ENCODE measurements at regions not wholly inside any gene's neighbourhood (a gene's known extent, or its start where the extent isn't known, plus 50 kb on each side); places are given as distances from the start of the nearest gene placed in this dataset.

- DNase-seq (ENCODE audit: low read depth in 1 of 2, low spot score in 1 of 2) = no peak
- H3K4me3 ChIP-seq (replicated peaks; ENCODE audit: insufficient read depth, low read length) = no peak overlapping the region
- H3K27me3 ChIP-seq (ENCODE audit: insufficient read depth, poor library complexity, severe bottlenecking) = no peaks in the 10 kb centered on the region
- H3K27ac ChIP-seq (replicated peaks) = no peak overlapping the region
- TF ChIP-seq SPI1 (IDR thresholded peaks at IDR 0.05; ENCODE audit: borderline replicate concordance, low read depth) = no peak
- no peak for TF ChIP-seq POLR2AphosphoS5 (IDR thresholded peaks at IDR 0.05; ENCODE audit: low read depth)
- TF ChIP-seq CTCF (IDR thresholded peaks at IDR 0.05; ENCODE audit: insufficient read depth, low read length) = no peak
- no peak for TF ChIP-seq GABPA (IDR thresholded peaks at IDR 0.05; ENCODE audit: low read depth)
- TF ChIP-seq REST (IDR thresholded peaks at IDR 0.05; ENCODE audit: insufficient replicate concordance, low read depth) = no peak
Observed at GRCh38 chr6:1099264-1099663, 212.6 kb upstream of the FOXQ1 start.

GRCh38 chr6:1096967-1097765 is 214.7 kb upstream of the FOXQ1 start:
- Histone ChIP-seq H3K27me3 (ENCODE audit: insufficient read depth, poor library complexity, severe bottlenecking) (no peaks in the 10 kb centered on the region), H3K4me3 (replicated peaks; ENCODE audit: insufficient read depth, low read length) (no peak overlapping the region), H3K27ac (replicated peaks) (no peak overlapping the region)
- DNase-seq (ENCODE audit: low read depth in 1 of 2, low spot score in 1 of 2) = no peak
- TF ChIP-seq CTCF (IDR thresholded peaks at IDR 0.05; ENCODE audit: insufficient read depth, low read length) (no peak), SPI1 (IDR thresholded peaks at IDR 0.05; ENCODE audit: borderline replicate concordance, low read depth) (no peak), GABPA (IDR thresholded peaks at IDR 0.05; ENCODE audit: low read depth) (no peak), REST (IDR thresholded peaks at IDR 0.05; ENCODE audit: insufficient replicate concordance, low read depth) (no peak), POLR2AphosphoS5 (IDR thresholded peaks at IDR 0.05; ENCODE audit: low read depth) (no peak)

- no peak for TF ChIP-seq SPI1 (IDR thresholded peaks at IDR 0.05; ENCODE audit: borderline replicate concordance, low read depth)
- no peak for TF ChIP-seq REST (IDR thresholded peaks at IDR 0.05; ENCODE audit: insufficient replicate concordance, low read depth)
- TF ChIP-seq GABPA (IDR thresholded peaks at IDR 0.05; ENCODE audit: low read depth) = no peak
- no peak for TF ChIP-seq CTCF (IDR thresholded peaks at IDR 0.05; ENCODE audit: insufficient read depth, low read length)
- TF ChIP-seq POLR2AphosphoS5 (IDR thresholded peaks at IDR 0.05; ENCODE audit: low read depth) = no peak
- no peaks in the 10 kb centered on the region for H3K27me3 ChIP-seq (ENCODE audit: insufficient read depth, poor library complexity, severe bottlenecking)
- H3K4me3 ChIP-seq (replicated peaks; ENCODE audit: insufficient read depth, low read length) = no peak overlapping the region
- no peak for DNase-seq (ENCODE audit: low read depth in 1 of 2, low spot score in 1 of 2)
- no peak overlapping the region for H3K27ac ChIP-seq (replicated peaks)
Observed at GRCh38 chr6:1094306-1094705, 217.6 kb upstream of the FOXQ1 start.

Data from HL-60 (cell line).